ENCODE measurements at regions not wholly inside any gene's neighbourhood (a gene's known extent, or its start where the extent isn't known, plus 50 kb on each side); places are given as distances from the start of the nearest gene placed in this dataset.

DNA sequence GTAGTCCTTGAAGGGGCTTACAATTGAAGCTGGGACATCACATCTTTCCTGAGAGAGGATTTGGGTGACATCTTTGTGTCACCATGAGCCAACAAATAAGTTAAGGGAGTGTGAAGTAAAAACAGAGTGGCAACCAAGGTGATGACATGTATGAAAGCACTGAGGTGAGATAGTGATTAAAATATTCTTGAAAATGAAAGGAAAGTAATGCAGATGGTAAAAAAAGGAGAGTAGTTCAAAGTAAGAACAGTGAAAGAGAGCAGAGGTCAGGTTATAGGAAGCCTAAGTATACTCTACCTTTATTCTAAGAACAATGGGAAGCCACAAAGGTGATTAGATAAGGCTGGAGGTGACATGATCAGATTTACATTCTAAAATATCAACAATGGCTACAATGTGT lies 486.1 kb downstream of the DIPK2A start:
- no peak for DNase-seq (ENCODE audit: insufficient read length, low spot score)
- TF ChIP-seq POLR2A (IDR thresholded peaks at IDR 0.05; ENCODE audit: low read depth, low read length) (no peak), POU2F2 (IDR thresholded peaks at IDR 0.05; ENCODE audit: low read depth, low read length) (no peak), POLR2AphosphoS5 (IDR thresholded peaks at IDR 0.05; ENCODE audit: low read depth, low read length) (no peak), PAX5 (IDR thresholded peaks at IDR 0.05; ENCODE audit: insufficient read depth, low read length, severe bottlenecking) (no peak), SPI1 (IDR thresholded peaks at IDR 0.05; ENCODE audit: low read depth, low read length) (no peak), TAF1 (IDR thresholded peaks at IDR 0.05; ENCODE audit: low read depth, low read length) (no peak)
- no peak for FAIRE-seq

DNA sequence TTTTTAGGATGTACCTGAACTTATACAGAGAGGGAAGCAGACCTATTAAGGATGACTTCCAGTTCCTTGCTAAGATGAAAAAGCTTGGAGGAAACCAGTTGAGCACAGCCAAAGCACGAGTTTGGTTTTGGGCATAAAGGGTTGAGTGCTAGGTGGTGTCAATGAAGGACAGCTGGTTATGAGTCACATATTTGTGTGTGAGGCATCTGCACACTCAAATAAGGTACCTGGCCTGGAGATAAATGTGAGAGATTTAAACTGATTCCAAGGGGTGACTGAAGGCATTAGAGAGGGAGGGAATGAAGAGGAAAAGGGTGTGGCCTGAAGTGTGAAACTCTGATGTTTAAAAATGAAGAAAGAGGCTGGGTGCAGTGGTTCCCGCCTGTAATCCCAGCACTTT lies 486.7 kb downstream of the DIPK2A start:
- no peak for FAIRE-seq
- TF ChIP-seq POLR2AphosphoS5 (IDR thresholded peaks at IDR 0.05; ENCODE audit: low read depth, low read length) = no peak
- TF ChIP-seq SPI1 (IDR thresholded peaks at IDR 0.05; ENCODE audit: low read depth, low read length) = no peak
- DNase-seq (ENCODE audit: insufficient read length, low spot score) = no peak

DNA sequence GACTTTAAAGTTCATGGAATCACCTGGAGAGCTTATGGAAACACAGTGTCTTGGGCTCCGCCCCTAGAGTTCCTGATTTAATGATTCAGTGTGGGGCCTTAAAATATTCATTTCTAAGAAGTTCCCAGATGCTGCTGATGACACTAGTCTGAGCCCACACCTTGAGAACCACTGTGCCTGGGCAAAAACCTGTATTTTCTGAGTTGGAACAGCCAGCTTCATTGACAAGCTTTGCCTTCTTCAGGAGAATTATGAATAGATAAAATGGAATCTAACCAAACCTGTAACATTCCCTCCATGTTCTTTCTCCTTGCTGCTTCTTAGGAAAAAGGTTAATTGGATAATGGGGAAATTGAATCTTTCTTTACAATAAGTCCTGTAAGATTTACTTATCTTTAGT lies 490.7 kb downstream of the DIPK2A start:
- DNase-seq (ENCODE audit: insufficient read length, low spot score) (no peak), FAIRE-seq (no peak)
- TF ChIP-seq POLR2A (IDR thresholded peaks at IDR 0.05; ENCODE audit: low read depth, low read length) (no peak), PAX5 (IDR thresholded peaks at IDR 0.05; ENCODE audit: insufficient read depth, low read length, severe bottlenecking) (no peak), SPI1 (IDR thresholded peaks at IDR 0.05; ENCODE audit: low read depth, low read length) (no peak), TAF1 (IDR thresholded peaks at IDR 0.05; ENCODE audit: low read depth, low read length) (no peak), POU2F2 (IDR thresholded peaks at IDR 0.05; ENCODE audit: low read depth, low read length) (no peak), POLR2AphosphoS5 (IDR thresholded peaks at IDR 0.05; ENCODE audit: low read depth, low read length) (no peak)

DNA sequence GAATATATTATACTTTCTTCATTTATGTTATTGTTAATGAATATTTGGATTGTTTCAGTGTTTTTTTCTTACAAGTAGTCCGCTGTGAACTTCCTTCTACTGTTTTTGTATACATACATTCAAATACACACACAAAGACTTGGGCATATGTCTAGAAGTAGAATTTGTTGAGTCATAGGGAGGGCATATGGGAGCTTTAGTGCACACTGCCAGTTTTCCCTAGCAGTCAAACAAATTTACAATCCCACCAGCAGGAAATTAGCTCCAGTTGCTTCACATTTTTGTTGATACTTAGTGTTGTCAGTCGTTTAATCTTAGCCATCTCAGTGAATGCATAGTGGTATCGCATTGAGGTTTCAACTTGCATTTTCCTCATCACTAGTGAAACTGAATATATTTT lies 492.3 kb downstream of the DIPK2A start:
- no peak for FAIRE-seq

DNA sequence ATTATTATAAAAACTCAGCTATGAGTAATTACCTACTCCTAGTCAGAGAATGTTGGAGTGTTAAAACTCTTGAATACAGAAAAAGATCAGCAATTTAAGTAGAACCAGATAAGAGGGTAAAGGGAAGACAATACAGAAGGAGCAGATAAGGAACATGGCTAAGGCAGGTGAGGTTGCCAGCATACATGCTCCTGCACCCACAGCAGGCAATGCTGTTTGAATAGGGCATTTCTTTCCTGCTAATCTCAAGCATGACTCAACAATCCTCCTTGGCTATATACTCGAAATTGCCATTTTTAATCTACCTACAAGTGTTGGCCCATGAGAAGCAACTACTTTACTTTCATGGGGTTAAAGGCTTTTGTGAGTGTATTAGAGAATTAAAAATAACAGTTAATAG lies 494.5 kb downstream of the DIPK2A start:
- FAIRE-seq (peak; percentile 67), DNase-seq (ENCODE audit: insufficient read length, low spot score) (no peak)
- TF ChIP-seq TAF1 (IDR thresholded peaks at IDR 0.05; ENCODE audit: low read depth, low read length) (no peak), POU2F2 (IDR thresholded peaks at IDR 0.05; ENCODE audit: low read depth, low read length) (no peak), PAX5 (IDR thresholded peaks at IDR 0.05; ENCODE audit: insufficient read depth, low read length, severe bottlenecking) (no peak), POLR2A (IDR thresholded peaks at IDR 0.05; ENCODE audit: low read depth, low read length) (no peak), SPI1 (IDR thresholded peaks at IDR 0.05; ENCODE audit: low read depth, low read length) (no peak), POLR2AphosphoS5 (IDR thresholded peaks at IDR 0.05; ENCODE audit: low read depth, low read length) (no peak)

More for the DNA sequence above, 492.3 kb downstream of the DIPK2A start:
- no peak for DNase-seq (ENCODE audit: insufficient read length, low spot score)
- TF ChIP-seq POU2F2 (IDR thresholded peaks at IDR 0.05; ENCODE audit: low read depth, low read length) = no peak
- no peak for TF ChIP-seq POLR2A (IDR thresholded peaks at IDR 0.05; ENCODE audit: low read depth, low read length)
- TF ChIP-seq SPI1 (IDR thresholded peaks at IDR 0.05; ENCODE audit: low read depth, low read length) = no peak
- TF ChIP-seq PAX5 (IDR thresholded peaks at IDR 0.05; ENCODE audit: insufficient read depth, low read length, severe bottlenecking) = no peak
- TF ChIP-seq TAF1 (IDR thresholded peaks at IDR 0.05; ENCODE audit: low read depth, low read length) = no peak
- TF ChIP-seq POLR2AphosphoS5 (IDR thresholded peaks at IDR 0.05; ENCODE audit: low read depth, low read length) = no peak

DNA sequence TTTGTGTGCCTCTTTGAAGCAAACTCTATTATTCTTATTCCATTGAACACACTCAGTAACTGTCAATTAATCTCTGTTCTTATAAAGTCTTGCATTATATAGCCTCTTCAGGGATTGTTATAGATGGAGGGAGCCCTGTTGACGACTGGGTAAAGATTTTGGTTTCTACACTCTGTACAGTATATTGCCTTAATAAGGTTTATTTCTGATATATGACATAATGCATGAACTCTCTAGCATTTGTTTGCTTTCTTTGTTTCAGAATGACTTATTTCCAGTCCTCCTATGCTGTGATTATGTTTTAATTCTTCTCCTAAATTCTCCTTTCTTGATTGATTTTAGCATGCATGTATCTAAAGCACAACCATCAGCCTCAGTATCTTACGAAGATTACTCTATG lies 494.9 kb downstream of the DIPK2A start:
- FAIRE-seq = no peak
- TF ChIP-seq POU2F2 (IDR thresholded peaks at IDR 0.05; ENCODE audit: low read depth, low read length) (no peak), SPI1 (IDR thresholded peaks at IDR 0.05; ENCODE audit: low read depth, low read length) (no peak), POLR2AphosphoS5 (IDR thresholded peaks at IDR 0.05; ENCODE audit: low read depth, low read length) (no peak), PAX5 (IDR thresholded peaks at IDR 0.05; ENCODE audit: insufficient read depth, low read length, severe bottlenecking) (no peak), TAF1 (IDR thresholded peaks at IDR 0.05; ENCODE audit: low read depth, low read length) (no peak), POLR2A (IDR thresholded peaks at IDR 0.05; ENCODE audit: low read depth, low read length) (no peak)
- DNase-seq (ENCODE audit: insufficient read length, low spot score) = no peak

DNA sequence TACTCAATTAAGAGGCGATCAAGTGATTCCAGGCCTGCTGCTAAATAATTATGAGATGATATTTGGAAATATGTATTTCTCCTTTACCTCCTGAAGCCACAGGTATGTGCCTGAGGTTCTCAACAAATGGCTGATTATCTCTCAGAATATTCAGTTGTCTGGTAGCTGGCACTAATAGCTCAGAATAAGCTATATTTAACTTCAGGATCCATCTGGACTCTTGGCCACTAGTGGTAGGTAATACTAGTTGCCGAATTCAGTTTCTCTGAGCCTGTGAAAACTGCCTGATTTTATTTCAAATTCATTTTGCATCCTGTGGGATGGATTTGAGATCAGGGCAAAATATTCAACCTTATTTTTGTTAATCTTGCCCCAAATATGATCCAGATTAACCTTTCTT lies 499.0 kb downstream of the DIPK2A start:
- no peak for TF ChIP-seq PAX5 (IDR thresholded peaks at IDR 0.05; ENCODE audit: insufficient read depth, low read length, severe bottlenecking)
- TF ChIP-seq POLR2AphosphoS5 (IDR thresholded peaks at IDR 0.05; ENCODE audit: low read depth, low read length) = no peak
- TF ChIP-seq TAF1 (IDR thresholded peaks at IDR 0.05; ENCODE audit: low read depth, low read length) = no peak
- no peak for TF ChIP-seq POU2F2 (IDR thresholded peaks at IDR 0.05; ENCODE audit: low read depth, low read length)
- no peak for TF ChIP-seq POLR2A (IDR thresholded peaks at IDR 0.05; ENCODE audit: low read depth, low read length)
- no peak for FAIRE-seq

DNA sequence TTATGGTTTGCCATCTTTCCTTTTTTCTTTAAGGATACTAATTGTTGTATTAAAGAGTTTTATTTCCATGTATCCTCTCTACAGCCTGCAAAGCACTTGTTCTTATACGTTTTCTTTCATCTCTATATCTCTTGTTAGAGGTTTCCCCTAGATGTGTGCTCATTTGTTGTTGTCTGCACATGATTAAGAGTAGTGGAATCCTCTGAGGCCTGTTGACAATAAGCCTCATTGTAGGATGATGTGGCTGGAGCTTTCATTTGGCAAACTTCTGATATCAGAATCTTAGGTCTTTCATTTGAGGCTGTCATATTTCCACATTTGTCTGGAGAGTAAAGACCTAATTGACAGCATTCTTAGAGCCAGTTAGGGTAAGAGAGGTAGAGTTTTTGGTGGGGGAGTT lies 506.0 kb downstream of the DIPK2A start:
- no peak for FAIRE-seq
- TF ChIP-seq POLR2A (IDR thresholded peaks at IDR 0.05; ENCODE audit: low read depth, low read length) = no peak
- no peak for TF ChIP-seq POU2F2 (IDR thresholded peaks at IDR 0.05; ENCODE audit: low read depth, low read length)
- no peak for TF ChIP-seq POLR2AphosphoS5 (IDR thresholded peaks at IDR 0.05; ENCODE audit: low read depth, low read length)
- no peak for TF ChIP-seq TAF1 (IDR thresholded peaks at IDR 0.05; ENCODE audit: low read depth, low read length)
- no peak for TF ChIP-seq SPI1 (IDR thresholded peaks at IDR 0.05; ENCODE audit: low read depth, low read length)
- TF ChIP-seq PAX5 (IDR thresholded peaks at IDR 0.05; ENCODE audit: insufficient read depth, low read length, severe bottlenecking) = no peak
- no peak for DNase-seq (ENCODE audit: insufficient read length, low spot score)

More for the DNA sequence above, 499.0 kb downstream of the DIPK2A start:
- DNase-seq (ENCODE audit: insufficient read length, low spot score) = no peak

DNA sequence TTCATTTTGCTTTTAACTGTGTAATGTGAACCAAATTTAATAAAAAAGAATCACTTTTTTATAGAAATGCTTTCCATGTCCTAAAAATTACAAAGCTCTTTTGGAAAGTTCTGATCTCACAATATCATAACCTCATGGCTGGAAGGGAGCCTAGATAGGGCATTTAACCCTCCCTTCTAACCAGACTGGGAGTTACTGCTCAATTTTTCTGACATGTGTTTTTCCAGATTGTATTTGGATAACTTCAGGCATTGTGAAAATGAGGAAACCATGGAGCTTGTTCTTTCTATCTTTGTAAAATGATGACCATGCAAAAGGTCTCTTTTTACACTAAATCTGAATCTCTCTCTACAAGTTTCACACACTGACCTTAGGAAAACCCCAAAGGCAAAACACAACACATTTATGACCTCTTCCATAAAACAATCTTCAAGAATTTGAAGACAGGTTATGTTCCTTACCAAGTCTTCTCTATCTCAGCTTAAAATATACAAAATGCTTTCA lies 508.8 kb downstream of the DIPK2A start:
- no peak for TF ChIP-seq PAX5 (IDR thresholded peaks at IDR 0.05; ENCODE audit: insufficient read depth, low read length, severe bottlenecking)
- no peak for TF ChIP-seq SPI1 (IDR thresholded peaks at IDR 0.05; ENCODE audit: low read depth, low read length)
- no peak for TF ChIP-seq POU2F2 (IDR thresholded peaks at IDR 0.05; ENCODE audit: low read depth, low read length)
- TF ChIP-seq TAF1 (IDR thresholded peaks at IDR 0.05; ENCODE audit: low read depth, low read length) = no peak
- no peak for TF ChIP-seq POLR2A (IDR thresholded peaks at IDR 0.05; ENCODE audit: low read depth, low read length)
- TF ChIP-seq POLR2AphosphoS5 (IDR thresholded peaks at IDR 0.05; ENCODE audit: low read depth, low read length) = no peak
- no peak for DNase-seq (ENCODE audit: insufficient read length, low spot score)
- no peak for FAIRE-seq

DNA sequence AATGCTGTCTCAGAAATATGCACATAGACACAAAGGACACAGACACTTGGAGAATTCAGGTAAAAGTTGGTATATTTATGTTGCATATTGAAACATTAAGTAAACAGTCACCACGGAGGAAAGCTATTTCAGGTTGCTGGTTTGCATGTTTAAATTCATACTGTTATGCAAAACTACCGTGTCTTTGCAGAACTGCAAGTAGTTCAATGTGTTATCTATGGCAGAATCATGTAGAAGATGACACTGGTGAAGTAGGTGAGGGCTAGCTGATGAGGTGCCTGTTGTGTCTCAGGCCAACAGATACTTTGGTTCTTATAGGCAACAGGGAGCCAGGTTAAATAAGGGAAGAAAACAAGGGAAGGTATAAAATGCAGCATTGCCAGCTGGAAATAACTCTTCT lies 511.3 kb downstream of the DIPK2A start:
- TF ChIP-seq SPI1 (IDR thresholded peaks at IDR 0.05; ENCODE audit: low read depth, low read length) (no peak), POU2F2 (IDR thresholded peaks at IDR 0.05; ENCODE audit: low read depth, low read length) (no peak), POLR2AphosphoS5 (IDR thresholded peaks at IDR 0.05; ENCODE audit: low read depth, low read length) (no peak), POLR2A (IDR thresholded peaks at IDR 0.05; ENCODE audit: low read depth, low read length) (no peak)
- DNase-seq (ENCODE audit: insufficient read length, low spot score) = no peak
- FAIRE-seq = peak; percentile 83

Data from GM12891 (cell line).